GM13976 (cell line): ENCODE measurements at regions not wholly inside any gene's neighbourhood (a gene's known extent, or its start where the extent isn't known, plus 50 kb on each side); places are given as distances from the start of the nearest gene placed in this dataset.
A peak's percentile ranks its signal among the peaks of the same experiment; 100 is the strongest.

Source experiments
- DNase-seq: peaks from one replicate; pipeline ENCODE4 v3.0.0; 2012; ENCODE audit warnings: low spot score
- CTCF ChIP-seq: IDR thresholded peaks from 2 replicates; pipeline ENCODE4 v1.5.1; 2012; ENCODE audit warnings: borderline replicate concordance, mild to moderate bottlenecking; ENCODE audit not compliant: insufficient read depth; ENCODE audit errors: extremely low read depth, missing control alignments, control extremely low read depth
- in situ Hi-C: fragments of 300-500 bp; cut with MboI; formaldehyde crosslinking; loops from one replicate; pipeline ENCODE4 v1.12.0; 2022; ENCODE audit warnings: low sequenced_read_pairs, mixed read lengths, inconsistent platforms; ENCODE audit not compliant: unreplicated experiment

GRCh38 chr2:225113371-225114015 lies 71.2 kb upstream of the DOCK10 start:
- no peak for TF ChIP-seq CTCF
- in situ Hi-C loops, result loop anchor here (25.0 kb wide), 1 partner anchor 549 kb away; no protein-coding TSS in a partner anchor
- no peak for DNase-seq

GRCh38 chr2:225112362-225113126 lies 70.3 kb upstream of the DOCK10 start:
- peak; percentile 12 for DNase-seq
- in situ Hi-C loops, result loop anchor here (25.0 kb wide), 1 partner anchor 550 kb away; no protein-coding TSS in a partner anchor
- no peak for TF ChIP-seq CTCF

DNA sequence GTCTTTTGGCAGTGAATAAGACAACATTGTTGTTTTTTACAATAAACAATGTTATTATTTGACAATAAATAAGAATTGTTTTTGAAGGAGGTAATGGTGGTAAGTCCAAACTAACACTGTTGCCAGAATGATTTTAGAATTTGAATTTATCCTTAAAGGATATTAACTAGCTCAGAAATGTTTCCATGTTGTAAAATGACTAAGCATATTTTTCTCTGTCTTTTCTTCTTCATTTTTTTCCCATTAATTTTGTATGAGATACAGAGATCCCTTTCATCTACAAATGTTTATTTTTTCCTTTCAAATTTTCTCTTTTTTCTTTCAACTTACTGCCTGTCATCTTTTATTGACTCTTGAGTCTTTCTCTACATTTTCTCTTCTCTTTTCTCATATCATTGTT lies 66.5 kb upstream of the DOCK10 start:
- DNase-seq, result no peak
- TF ChIP-seq CTCF, result no peak
- in situ Hi-C loops, result loop anchor here (25.0 kb wide), 1 partner anchor 553 kb away; no protein-coding TSS in a partner anchor

- in situ Hi-C loops, result loop anchor here (25.0 kb wide), 1 partner anchor 557 kb away; no protein-coding TSS in a partner anchor
- no peak for DNase-seq
- TF ChIP-seq CTCF, result no peak
These were observed 62.7 kb upstream of the DOCK10 start for GRCh38 chr2:225104971-225105370.

DNA sequence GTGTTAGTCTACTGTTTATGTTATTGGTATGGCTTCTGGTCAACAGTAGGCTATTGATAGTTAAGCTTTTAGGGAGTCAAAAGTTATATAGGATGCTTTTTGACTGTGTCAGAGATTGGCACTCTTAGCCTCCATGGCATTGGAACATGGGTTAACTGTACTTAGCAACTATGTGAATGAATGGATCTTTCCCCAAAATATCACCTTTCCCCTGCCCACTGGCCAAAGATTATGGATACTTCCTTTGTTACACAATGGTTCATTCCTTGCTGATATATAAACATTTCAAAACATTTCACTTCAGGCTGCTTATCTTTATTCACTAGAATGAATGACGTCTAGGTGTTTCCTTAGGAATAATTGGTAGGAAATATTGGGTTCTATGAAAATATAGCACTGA lies 62.1 kb upstream of the DOCK10 start:
- in situ Hi-C loops, result loop anchor here (25.0 kb wide), 1 partner anchor 558 kb away; no protein-coding TSS in a partner anchor
- TF ChIP-seq CTCF, result no peak
- no peak for DNase-seq

- no peak for DNase-seq
- TF ChIP-seq CTCF, result no peak
- in situ Hi-C loops, result loop anchor here (25.0 kb wide), 1 partner anchor 559 kb away; no protein-coding TSS in a partner anchor
These were observed 61.5 kb upstream of the DOCK10 start for GRCh38 chr2:225103737-225104141.
